ENCODE measurements at regions not wholly inside any gene's neighbourhood (a gene's known extent, or its start where the extent isn't known, plus 50 kb on each side); places are given as distances from the start of the nearest gene placed in this dataset.
"Not testable (repeated sequence)": the region's sequence is repeated elsewhere in the genome, so short reads cannot be mapped to it uniquely, and the experiment has no call there.

GRCh38 chr4:154164931-154165839 is 326.4 kb downstream of the DCHS2 start:
- no peak for TF ChIP-seq JUND (IDR thresholded peaks at IDR 0.05; ENCODE audit: low read depth)
- in situ Hi-C loops (cut with HindIII; ENCODE audit: low pct_unique_long_range_greater_than_20kb, low sequenced_read_pairs) = no loop called here
- no peak for DNase-seq (ENCODE audit: low read depth in 1 of 2, low spot score in 1 of 2)

- no peak for DNase-seq (ENCODE audit: low read depth in 1 of 2, low spot score in 1 of 2)
- no peak for TF ChIP-seq JUND (IDR thresholded peaks at IDR 0.05; ENCODE audit: low read depth)
- in situ Hi-C loops (cut with HindIII; ENCODE audit: low pct_unique_long_range_greater_than_20kb, low sequenced_read_pairs) = no loop called here
Measured at GRCh38 chr4:154160519-154161301, 330.9 kb downstream of the DCHS2 start.

- TF ChIP-seq JUND (IDR thresholded peaks at IDR 0.05; ENCODE audit: low read depth) = no peak
- in situ Hi-C loops (cut with HindIII; ENCODE audit: low pct_unique_long_range_greater_than_20kb, low sequenced_read_pairs) = no loop called here
- no peak for DNase-seq (ENCODE audit: low read depth in 1 of 2, low spot score in 1 of 2)
Measured at GRCh38 chr4:154158361-154159155, 333.0 kb downstream of the DCHS2 start.

GRCh38 chr4:154152546-154152945 is 339.1 kb downstream of the DCHS2 start:
- TF ChIP-seq JUND (IDR thresholded peaks at IDR 0.05; ENCODE audit: low read depth) = no peak
- in situ Hi-C loops (cut with HindIII; ENCODE audit: low pct_unique_long_range_greater_than_20kb, low sequenced_read_pairs) = no loop called here
- no peak for DNase-seq (ENCODE audit: low read depth in 1 of 2, low spot score in 1 of 2)

GRCh38 chr4:154149236-154149635 is 342.4 kb downstream of the DCHS2 start:
- DNase-seq (ENCODE audit: low read depth in 1 of 2, low spot score in 1 of 2); in situ Hi-C loops (cut with HindIII; ENCODE audit: low pct_unique_long_range_greater_than_20kb, low sequenced_read_pairs): not testable (repeated sequence)

- in situ Hi-C loops (cut with HindIII; ENCODE audit: low pct_unique_long_range_greater_than_20kb, low sequenced_read_pairs) = no loop called here
- no peak for DNase-seq (ENCODE audit: low read depth in 1 of 2, low spot score in 1 of 2)
- no peak for TF ChIP-seq JUND (IDR thresholded peaks at IDR 0.05; ENCODE audit: low read depth)
Measured at GRCh38 chr4:154143720-154144119, 347.9 kb downstream of the DCHS2 start.

- no peak for DNase-seq (ENCODE audit: low read depth in 1 of 2, low spot score in 1 of 2)
- in situ Hi-C loops (cut with HindIII; ENCODE audit: low pct_unique_long_range_greater_than_20kb, low sequenced_read_pairs) = no loop called here
- TF ChIP-seq JUND (IDR thresholded peaks at IDR 0.05; ENCODE audit: low read depth) = no peak
Measured at GRCh38 chr4:154142664-154143063, 348.9 kb downstream of the DCHS2 start.

GRCh38 chr4:154140869-154141268 is 350.7 kb downstream of the DCHS2 start:
- DNase-seq (ENCODE audit: low read depth in 1 of 2, low spot score in 1 of 2) = no peak
- in situ Hi-C loops (cut with HindIII; ENCODE audit: low pct_unique_long_range_greater_than_20kb, low sequenced_read_pairs) = no loop called here
- TF ChIP-seq JUND (IDR thresholded peaks at IDR 0.05; ENCODE audit: low read depth) = no peak

GRCh38 chr4:154137320-154137905 is 348.5 kb upstream of the SFRP2 start:
- TF ChIP-seq JUND (IDR thresholded peaks at IDR 0.05; ENCODE audit: low read depth) = no peak
- in situ Hi-C loops (cut with HindIII; ENCODE audit: low pct_unique_long_range_greater_than_20kb, low sequenced_read_pairs) = no loop called here
- DNase-seq (ENCODE audit: low read depth in 1 of 2, low spot score in 1 of 2) = no peak

- in situ Hi-C loops (cut with HindIII; ENCODE audit: low pct_unique_long_range_greater_than_20kb, low sequenced_read_pairs) = no loop called here
- TF ChIP-seq JUND (IDR thresholded peaks at IDR 0.05; ENCODE audit: low read depth) = no peak
- no peak for DNase-seq (ENCODE audit: low read depth in 1 of 2, low spot score in 1 of 2)
Measured at GRCh38 chr4:154135576-154135975, 346.7 kb upstream of the SFRP2 start.

GRCh38 chr4:154132406-154132805 is 343.5 kb upstream of the SFRP2 start:
- in situ Hi-C loops (cut with HindIII; ENCODE audit: low pct_unique_long_range_greater_than_20kb, low sequenced_read_pairs) = no loop called here
- TF ChIP-seq JUND (IDR thresholded peaks at IDR 0.05; ENCODE audit: low read depth) = no peak
- no peak for DNase-seq (ENCODE audit: low read depth in 1 of 2, low spot score in 1 of 2)

GRCh38 chr4:154126276-154126675 is 337.4 kb upstream of the SFRP2 start:
- in situ Hi-C loops (cut with HindIII; ENCODE audit: low pct_unique_long_range_greater_than_20kb, low sequenced_read_pairs) = no loop called here
- DNase-seq (ENCODE audit: low read depth in 1 of 2, low spot score in 1 of 2) = no peak
- no peak for TF ChIP-seq JUND (IDR thresholded peaks at IDR 0.05; ENCODE audit: low read depth)
